ENCODE measurements at regions not wholly inside any gene's neighbourhood (a gene's known extent, or its start where the extent isn't known, plus 50 kb on each side); places are given as distances from the start of the nearest gene placed in this dataset.

GRCh38 chr5:29387384-29387783 lies 1806.1 kb upstream of the CDH6 start:
- TF ChIP-seq CTCF (IDR thresholded peaks at IDR 0.05): no peak
- TF ChIP-seq MAX (IDR thresholded peaks at IDR 0.05; ENCODE audit: low read depth): no peak
- TF ChIP-seq FOXM1 (IDR thresholded peaks at IDR 0.05; ENCODE audit: low read depth): no peak

Data from SK-N-SH (cell line).